PC-3 (cell line): ENCODE measurements at regions not wholly inside any gene's neighbourhood (a gene's known extent, or its start where the extent isn't known, plus 50 kb on each side); places are given as distances from the start of the nearest gene placed in this dataset.
"Not testable (repeated sequence)": the region's sequence is repeated elsewhere in the genome, so short reads cannot be mapped to it uniquely, and the experiment has no call there.

Experiments
- EZH2 ChIP-seq: fragments of 300-600 bp; sonication (generic); IDR thresholded peaks from one replicate; pipeline ENCODE4 v1.6.1; 2017; ENCODE audit warnings: antibody characterized with exemption, mild to moderate bottlenecking, low read length; ENCODE audit not compliant: unreplicated experiment
- EZH2phosphoT487 ChIP-seq: fragments of 300-600 bp; sonication (generic); IDR thresholded peaks from 2 replicates; pipeline ENCODE4 v1.6.1; 2018; ENCODE audit warnings: mild to moderate bottlenecking, antibody characterized with exemption, low read length, borderline replicate concordance
- TF ChIP-seq, protein P1 (sequence below): fragments of 300-600 bp; sonication (generic); conservative IDR thresholded peaks from 2 replicates; pipeline ENCODE4 v1.5.1; 2017; ENCODE audit warnings: antibody characterized with exemption, low read depth, mild to moderate bottlenecking, low read length

DNA sequence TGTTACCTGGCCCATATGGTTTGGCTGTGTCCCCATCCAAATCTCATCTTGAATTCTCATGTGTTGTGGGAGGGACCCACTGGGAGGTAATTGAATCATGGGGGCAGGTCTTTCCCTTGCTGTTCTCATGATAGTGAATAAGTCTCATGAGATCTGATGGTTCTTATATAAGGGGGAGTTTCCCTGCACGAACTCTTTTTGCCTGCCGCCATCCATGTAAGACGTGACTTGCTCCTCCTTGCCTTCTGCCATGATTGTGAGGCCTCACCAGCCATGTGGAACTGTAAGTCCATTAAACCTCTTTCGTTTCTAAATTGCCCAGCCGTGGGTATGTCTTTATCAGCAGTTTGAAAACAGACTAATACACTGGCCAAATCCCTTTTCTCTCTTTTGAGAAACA is 444.4 kb downstream of the QKI start:
- TF ChIP-seq, protein P1, sequence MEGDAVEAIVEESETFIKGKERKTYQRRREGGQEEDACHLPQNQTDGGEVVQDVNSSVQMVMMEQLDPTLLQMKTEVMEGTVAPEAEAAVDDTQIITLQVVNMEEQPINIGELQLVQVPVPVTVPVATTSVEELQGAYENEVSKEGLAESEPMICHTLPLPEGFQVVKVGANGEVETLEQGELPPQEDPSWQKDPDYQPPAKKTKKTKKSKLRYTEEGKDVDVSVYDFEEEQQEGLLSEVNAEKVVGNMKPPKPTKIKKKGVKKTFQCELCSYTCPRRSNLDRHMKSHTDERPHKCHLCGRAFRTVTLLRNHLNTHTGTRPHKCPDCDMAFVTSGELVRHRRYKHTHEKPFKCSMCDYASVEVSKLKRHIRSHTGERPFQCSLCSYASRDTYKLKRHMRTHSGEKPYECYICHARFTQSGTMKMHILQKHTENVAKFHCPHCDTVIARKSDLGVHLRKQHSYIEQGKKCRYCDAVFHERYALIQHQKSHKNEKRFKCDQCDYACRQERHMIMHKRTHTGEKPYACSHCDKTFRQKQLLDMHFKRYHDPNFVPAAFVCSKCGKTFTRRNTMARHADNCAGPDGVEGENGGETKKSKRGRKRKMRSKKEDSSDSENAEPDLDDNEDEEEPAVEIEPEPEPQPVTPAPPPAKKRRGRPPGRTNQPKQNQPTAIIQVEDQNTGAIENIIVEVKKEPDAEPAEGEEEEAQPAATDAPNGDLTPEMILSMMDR: not testable (repeated sequence)
- TF ChIP-seq EZH2, EZH2phosphoT487: not testable (repeated sequence)
